HG03439 (cell line): ENCODE measurements at regions not wholly inside any gene's neighbourhood (a gene's known extent, or its start where the extent isn't known, plus 50 kb on each side); places are given as distances from the start of the nearest gene placed in this dataset.
A peak's percentile ranks its signal among the peaks of the same experiment; 100 is the strongest.

Source experiments
- ATAC-seq: cut with Tn5 transposase; IDR thresholded peaks from one replicate; pipeline ENCODE4 v1.9.1; 2021; ENCODE audit warnings: mild to moderate bottlenecking, moderate library complexity; ENCODE audit not compliant: unreplicated experiment

DNA sequence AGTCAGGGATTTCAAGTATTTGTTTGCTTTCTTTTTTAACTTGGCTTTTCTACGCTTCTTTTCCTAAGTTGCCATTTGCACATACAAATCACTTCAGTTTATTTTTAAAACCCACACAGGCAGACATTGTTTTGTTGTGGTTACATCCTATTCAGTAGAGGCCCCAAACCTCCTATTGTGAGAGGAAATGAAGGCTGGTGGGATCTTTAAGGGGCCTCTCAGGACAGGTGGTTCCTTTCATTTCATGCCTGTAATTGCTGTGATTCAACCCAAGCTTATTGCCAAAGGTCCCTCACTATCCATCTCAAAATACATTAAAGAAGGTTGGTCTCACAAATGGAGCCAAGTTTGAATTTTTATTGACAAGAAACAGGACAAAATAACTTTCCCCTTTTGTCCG, 257.1 kb downstream of the ADAMTS20 start:
- no peak for ATAC-seq

DNA sequence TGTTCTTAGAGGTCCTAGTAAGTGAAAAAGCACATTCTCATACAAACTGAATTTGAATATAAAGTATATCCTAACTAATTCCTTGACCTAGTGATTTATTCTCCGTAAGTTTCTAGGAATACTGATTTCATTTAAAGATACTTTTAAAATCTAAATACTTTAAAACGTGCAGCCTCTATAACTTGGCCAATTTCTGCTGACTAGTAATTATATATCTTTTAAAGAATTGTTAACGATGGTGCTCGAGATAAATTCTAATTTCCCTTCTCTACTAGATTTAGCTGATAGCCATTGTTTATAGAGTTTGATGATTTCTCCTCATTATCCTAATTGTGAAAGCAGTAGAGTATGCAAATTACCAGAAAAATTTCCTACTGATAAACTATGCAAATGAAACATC, 257.9 kb downstream of the ADAMTS20 start:
- ATAC-seq = no peak

DNA sequence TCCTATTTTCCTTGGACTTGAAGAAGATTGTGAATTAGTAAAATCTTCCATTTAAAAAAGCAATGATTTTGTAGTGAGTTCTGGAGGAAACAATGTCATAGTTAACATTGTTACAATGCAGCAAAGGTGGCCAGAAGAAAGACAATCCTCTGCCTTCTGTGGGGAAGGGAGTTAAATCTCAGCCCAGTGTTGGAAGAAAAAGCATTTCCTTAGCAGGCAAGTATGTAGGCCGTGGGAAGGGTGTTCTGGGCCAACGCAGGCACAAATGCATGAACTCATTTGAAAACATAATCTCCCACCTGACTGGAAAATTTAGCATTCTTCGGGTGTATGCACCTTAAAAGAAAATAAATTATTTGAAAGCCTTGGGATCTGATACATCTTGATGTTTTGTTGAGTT, 258.6 kb downstream of the ADAMTS20 start:
- ATAC-seq = no peak

DNA sequence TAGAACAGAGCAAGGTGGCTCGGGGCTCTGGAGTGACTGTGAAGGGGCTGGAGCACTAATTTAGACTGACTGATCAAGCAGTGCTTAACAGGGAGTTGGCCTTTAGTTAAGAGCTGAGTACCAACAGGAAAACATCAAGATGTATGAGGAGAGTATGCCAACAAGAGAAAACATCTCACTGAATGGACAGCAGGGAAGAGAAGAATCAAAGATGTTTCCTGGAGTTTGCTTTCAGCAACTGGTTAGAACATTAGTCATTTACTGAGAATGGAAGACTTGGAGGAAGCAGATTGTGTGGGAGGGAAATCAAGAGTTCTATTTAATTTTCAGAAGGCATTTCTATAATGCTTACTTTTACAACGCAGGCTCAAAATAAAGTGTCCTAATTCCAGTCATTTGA, 259.3 kb downstream of the ADAMTS20 start:
- ATAC-seq = no peak

DNA sequence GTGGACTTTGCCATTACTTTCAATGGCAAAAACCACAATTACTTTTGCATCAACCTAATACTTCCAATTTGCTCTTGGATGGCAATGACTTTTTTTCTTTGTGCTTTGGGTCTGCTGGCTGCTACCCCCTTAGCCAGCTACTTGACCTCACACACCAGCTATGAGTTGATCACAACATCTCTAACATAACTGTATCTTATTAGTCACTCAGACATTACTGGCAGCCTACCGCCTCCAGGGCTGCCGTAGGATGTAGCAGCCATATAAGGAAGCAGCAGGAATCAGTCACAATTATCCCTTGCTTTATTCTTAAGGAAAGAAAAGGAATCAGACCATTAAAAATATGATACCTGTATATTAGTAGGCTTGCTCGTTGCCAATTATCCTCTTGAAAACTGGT, 260.5 kb downstream of the ADAMTS20 start:
- ATAC-seq = no peak

DNA sequence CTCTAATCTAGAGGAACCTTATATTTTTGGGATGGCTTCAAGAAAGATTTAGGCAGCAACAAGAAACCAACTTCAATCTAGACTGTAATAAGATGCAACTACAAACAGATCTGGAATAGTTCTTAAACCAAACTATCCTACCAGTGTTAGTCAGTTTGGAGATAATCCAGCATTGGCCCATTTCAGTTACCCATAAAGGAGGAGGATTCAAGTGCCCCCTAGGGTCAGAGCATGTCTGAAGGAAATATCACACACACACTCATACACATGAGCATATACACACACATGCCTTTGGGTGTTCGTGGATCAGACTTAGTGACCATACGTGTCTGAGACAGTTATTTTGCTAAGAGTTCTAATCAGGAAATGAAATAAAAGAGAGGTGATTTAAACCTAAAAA, 261.2 kb downstream of the ADAMTS20 start:
- no peak for ATAC-seq

DNA sequence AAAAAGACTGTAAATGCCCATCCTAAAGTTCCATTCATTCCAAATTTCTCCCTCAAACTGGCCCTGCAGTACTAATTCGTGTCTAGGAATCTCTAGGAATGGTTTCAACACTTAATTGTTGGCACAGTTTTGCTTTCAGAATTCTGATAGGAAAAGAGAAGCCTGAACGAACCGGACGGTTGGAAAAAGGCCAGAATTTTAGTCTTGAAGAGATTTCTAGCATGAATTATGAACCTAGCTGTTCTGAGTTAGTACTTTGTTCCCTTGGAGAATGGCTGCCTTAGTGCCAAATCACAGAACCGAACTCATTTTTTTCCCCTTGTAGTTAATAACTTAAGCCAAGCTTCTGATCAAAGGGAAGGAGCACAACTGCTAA, 262.6 kb downstream of the ADAMTS20 start:
- ATAC-seq = no peak

DNA sequence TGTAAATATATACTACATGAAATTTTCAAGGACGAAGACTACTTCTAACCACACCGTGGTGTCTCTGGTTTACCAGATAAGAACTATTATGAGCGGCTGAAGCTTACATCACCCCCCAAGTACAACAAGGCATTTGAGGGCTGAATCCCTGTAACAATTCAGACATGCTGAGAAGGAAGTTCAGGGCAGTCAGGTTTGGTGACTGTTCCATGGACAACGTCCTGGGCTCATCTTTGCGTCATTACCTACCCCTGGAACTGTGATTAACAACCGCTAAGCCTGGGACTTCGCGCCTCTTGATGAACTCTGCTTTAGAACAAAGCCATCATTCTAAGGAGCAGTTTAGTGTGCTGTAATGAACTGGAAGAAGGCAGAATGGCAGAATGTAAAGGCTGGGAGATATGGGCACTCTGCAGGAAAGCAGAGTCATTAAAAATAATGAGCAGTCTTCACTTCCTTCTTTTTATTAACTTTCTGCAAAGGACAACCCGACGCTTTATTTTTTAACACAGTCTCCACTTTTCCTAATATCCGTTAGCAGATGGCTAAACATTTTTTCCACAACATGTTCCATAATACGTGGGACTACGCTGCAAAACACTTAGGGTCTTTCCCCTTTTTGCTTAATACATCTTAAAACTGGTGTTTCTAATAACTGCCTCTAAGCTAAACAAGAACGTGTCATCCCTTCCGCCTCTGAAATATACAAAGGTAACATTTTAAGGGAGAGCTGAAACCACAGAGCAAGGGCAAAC, 263.2 kb downstream of the ADAMTS20 start:
- ATAC-seq = no peak

DNA sequence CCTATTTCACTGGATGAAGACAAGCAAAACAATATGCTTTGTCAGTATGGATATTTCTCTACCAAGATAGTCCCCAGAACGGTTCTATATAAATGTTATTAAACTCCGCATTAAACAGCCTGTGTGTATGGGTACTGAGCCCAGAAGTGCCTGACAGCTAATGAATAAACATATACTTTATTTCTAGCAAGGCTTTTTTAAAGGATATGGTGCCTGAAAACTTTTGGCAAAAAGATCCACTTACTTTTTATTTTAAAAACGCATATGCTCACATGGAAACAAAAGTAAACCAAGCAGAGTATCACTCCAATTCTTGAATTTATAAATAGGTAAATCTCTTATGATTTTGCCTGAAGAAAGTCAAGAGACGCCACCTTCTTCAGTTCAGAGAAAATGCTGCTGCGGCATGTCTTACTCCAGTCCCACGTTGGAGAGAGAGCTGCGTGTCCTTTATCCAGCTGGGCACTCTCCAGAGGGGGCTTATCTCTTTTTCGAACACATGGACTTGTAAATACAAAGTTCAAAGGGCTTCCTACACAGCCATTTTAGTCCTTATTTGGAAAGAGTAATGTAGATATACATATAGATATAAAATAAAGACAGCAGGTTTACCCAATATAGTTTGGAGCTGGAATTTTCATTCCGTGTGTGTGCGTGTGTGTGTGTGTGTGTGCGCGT, 264.2 kb downstream of the ADAMTS20 start:
- no peak for ATAC-seq

DNA sequence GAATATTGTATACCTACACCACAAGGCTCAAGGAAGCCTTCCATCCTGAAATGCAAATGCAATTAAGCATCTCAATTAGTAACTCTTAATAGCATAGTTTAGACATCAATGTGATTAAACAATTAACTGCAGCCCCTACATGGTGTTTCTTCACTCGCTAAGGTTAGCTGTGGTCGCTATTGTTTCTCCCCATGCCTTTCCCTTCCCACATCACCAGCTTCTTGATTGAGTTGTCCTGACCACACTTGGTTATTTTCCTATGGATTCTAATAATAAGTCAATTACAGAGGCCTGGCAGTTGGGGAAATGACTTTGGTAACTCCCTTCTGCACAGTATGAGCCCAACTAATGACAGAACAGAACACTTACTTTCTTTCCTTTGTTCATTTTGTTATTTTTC, 265.0 kb downstream of the ADAMTS20 start:
- no peak for ATAC-seq

DNA sequence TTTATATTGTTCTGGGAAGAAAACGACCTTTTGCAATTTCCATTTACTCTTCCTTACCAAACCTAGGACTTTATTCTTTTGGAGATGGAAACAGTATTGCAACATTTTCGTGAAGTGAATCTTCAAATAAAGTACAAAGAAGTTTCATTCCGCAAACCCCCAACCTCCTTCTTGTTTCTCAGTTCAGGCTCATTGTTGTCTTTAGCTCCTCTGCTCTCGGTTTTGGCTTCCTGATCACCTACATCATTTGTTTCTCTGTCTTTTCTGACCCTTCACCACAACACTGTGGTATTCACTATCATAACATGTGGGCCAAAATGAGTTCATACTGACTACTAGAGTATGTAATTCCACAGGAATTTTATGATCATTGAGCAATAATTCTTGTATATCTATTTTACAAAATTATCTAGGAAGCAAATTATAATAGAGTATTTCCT, 266.8 kb downstream of the ADAMTS20 start:
- ATAC-seq = no peak

DNA sequence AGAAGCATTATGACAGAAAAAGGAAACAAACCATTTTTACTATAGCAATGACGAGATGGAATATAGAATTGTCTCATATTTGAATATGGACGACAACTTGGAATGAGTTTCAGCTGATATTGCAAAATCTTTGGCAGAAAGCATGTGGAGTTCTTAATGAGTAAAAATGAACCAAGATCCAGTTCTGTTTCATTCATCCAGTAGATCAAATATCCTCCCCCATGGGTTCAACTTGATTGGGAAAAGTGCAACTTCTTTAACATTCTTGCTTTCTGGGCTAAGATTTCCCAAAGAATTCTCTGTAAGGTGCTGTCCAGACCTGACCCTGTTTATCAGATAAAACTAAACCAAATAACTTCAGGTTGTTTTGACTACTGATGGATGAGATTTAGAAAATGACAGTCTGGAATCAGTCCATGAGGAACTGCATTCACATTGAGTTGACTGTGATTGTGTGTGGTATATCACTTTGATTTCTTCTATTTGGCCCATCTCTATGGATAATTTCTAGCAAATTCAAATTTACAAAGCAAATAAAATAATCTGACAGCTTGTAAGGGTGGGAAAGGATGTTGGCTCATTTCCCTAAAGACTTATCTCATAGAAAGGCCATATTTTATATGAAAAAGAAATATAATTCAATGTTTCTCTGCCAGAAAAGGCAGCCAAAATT, 267.4 kb downstream of the ADAMTS20 start:
- ATAC-seq = no peak

DNA sequence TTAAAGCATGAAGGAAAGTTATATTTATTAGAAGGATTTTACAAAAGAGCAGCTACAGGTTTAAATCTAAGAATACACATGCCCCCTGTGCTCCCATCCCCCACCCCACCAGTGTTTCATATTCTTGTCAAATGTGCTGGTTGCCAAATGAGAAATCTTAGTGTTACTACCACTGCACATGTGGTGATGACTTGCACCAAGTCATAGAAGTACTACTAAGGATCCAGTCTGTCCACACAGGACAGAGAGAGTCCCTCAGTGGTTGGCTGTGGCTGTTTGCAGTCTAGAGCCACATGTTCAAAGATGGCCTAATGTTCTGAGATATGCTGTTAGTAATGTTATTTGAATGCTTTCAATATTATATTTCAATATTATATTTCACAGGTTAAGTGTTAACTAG, 268.8 kb downstream of the ADAMTS20 start:
- ATAC-seq = no peak

DNA sequence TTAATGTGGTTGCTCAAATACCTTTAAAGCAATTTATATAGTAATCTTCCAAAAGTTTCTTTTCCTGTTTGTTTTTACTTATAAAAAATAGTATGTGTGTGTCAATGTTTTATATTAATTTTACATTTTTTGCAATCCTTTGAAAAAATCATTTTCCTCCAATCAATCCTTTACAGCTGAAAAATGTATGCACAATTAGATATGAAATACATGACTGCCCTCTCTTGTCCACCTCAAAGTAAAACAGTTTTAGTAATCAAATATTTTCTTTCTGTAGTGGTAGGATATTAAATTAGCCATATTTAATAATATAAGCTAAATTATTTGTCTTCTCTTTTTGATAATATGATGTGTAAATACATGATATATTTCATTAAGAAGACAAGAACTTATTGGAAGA, 269.9 kb downstream of the ADAMTS20 start:
- no peak for ATAC-seq

DNA sequence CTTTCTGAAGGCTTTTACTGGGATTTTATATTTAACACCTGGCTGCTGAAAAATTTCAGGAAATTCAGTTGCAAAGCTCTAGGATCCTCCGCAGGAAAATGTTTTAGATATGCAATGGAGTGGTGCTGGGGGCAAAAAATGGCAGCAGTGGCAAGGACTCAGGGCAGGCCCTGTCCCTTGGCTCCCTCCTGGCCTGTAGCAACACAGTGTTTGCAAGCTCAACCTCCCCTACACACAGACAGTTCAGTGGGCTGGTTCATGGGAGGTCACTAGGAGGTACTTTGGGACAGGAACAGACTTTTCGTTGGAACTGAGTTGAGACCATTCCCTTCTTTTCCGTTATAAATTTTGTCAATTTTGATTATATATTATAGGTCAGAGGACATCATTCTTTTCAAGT, 270.4 kb downstream of the ADAMTS20 start:
- ATAC-seq = no peak

DNA sequence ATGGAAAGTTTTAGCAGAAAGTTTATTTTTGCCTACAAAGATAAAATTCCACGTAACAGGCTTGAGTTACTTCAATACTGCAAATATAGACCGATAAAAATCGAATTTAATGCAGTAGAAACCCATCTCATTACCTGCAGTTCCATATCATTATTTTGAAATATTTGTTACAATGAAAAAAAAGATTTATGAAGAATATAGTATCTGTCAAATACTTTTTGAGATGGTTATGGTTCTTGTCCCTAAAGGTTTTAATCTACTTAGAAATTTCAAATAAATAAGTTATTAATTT, 273.5 kb downstream of the ADAMTS20 start:
- no peak for ATAC-seq

DNA sequence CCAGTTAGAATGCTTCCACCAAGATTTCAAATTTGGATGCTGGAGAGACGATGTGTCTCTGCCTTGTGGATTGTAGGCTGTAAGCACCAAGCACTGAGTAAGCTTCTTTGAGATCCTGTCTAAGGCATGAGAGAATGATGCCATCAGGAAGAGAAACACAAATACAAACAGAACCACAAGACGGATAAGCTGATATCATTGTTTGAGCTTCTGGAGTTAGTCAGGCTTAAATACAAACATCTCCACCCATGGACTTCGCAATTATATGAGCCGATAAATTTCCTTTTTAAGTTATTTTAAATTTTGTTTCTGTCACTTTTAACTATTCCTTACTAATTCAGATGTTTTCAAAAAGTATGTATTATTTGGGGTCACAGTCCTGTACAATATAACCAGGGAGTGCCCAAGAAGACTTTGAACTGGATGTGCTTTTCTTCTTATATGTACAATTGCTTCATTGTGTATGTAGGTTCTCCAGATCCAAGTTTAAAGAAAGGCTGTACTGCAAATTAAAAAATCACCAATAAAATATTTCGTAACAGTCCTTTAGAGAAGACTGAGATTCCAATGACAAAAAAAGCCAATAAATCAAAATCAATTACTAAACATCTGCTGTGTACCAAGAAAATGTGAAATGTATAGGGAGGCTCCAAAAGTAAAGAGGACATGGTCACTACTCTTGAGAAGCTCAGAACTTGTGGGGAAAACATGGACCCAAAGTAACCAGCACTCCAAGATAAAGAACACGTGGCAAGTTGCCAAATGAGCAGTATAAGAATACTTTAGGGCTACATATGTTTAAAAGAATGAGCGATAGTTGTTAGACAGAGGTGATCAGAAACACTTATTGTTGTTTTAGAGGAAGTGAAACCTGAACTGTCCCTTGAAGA, 274.1 kb downstream of the ADAMTS20 start:
- ATAC-seq = peak; percentile 78

DNA sequence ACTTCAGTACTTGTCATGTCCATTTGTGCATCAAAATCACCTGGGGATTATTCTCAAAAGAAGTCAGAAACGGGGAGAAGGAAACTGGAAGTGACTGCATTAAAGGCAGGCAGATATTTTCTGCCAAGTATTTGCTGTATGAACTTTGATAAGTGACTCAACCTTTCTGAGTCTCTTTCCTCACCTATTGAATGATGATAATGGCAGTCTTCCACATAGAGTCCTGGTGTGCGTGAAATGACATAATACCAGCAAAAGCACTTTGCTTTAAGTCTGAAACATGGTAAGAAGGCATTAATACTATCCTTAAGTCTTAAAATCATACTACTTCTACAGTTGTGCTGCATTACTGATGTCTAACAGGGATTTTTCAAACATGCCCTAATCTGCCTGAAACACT, 278.5 kb downstream of the ADAMTS20 start:
- no peak for ATAC-seq

DNA sequence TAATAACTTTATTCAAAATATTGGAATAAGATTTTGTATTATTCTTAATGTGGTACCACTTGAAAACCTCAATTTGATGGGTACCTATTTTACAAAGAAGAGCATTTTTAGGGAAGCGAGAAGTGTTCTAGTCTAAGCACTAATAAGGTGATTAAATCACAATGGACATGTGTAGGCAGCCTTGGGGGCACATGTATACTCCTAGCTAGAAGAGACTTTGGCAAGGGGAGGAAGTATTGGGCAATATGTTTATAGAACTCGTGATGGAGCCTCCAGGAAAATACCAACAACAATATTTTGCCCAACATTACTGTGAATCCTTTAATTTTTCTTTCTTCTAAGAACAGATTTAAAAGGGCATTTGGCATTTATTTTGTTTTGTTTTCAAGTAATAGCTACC, 280.3 kb downstream of the ADAMTS20 start:
- no peak for ATAC-seq

DNA sequence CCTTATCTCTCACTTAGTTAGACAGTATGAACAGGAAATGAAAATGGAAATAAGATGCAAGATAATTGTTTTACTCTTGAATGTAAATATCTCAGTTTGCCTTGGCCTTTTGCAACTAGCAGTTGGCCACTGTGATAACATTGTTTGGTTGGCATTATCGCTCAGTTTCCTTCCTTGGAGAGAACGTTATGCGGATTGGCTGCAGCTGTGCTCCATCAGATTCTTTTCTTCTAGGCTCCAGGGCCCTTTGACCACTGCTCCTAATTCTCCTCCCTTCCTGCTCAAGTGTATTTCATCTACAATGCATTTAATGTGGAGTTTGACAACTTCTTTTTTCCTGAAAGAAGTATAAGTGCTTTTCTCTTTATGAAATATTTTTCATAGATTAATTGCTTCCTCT, 284.2 kb downstream of the ADAMTS20 start:
- ATAC-seq = no peak

DNA sequence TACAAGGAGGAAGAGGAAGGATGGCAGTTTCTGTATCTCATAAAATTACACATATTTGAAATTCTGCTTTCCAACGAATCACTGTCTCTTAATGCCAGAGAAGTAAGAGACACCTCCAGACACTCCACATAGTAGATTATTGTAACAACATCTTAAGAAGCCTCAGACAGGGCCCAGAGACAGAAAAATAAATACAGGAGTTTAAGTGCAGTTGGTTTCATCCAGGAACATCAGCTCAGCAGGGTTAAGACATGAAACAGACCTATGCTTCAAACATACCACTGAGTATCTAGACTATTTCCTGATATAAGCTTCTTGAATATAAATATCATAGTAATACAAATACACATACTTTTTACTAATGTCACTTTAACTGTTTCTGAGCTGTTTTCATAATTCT, 290.3 kb downstream of the ADAMTS20 start:
- ATAC-seq = no peak
